HG03457 (cell line): ENCODE measurements at regions not wholly inside any gene's neighbourhood (a gene's known extent, or its start where the extent isn't known, plus 50 kb on each side); places are given as distances from the start of the nearest gene placed in this dataset.

Experiments used
- ATAC-seq: cut with Tn5 transposase; IDR thresholded peaks from one replicate; pipeline ENCODE4 v1.9.1; 2021; ENCODE audit warnings: moderate number of reproducible peaks; ENCODE audit not compliant: unreplicated experiment

GRCh38 chr2:39615675-39616074 is 50.0 kb upstream of the TMEM178A start:
- no peak for ATAC-seq
